ENCODE measurements at regions not wholly inside any gene's neighbourhood (a gene's known extent, or its start where the extent isn't known, plus 50 kb on each side); places are given as distances from the start of the nearest gene placed in this dataset.

- TF ChIP-seq CTCF (IDR thresholded peaks at IDR 0.05) (no peak), POLR2A (IDR thresholded peaks at IDR 0.05) (no peak)
These were observed 110.8 kb upstream of the NSMCE3 start for GRCh38 chr15:29380466-29380865.
